Transverse colon (tissue), 4 donors: ENCODE measurements at regions not wholly inside any gene's neighbourhood (a gene's known extent, or its start where the extent isn't known, plus 50 kb on each side); places are given as distances from the start of the nearest gene placed in this dataset.

Experiments used
- CTCF ChIP-seq, 5 experiments: fragments of 200-600 bp in 3 of 5; fragments of 450-650 bp in 2 of 5; sonication (generic) in 3 of 5; IDR thresholded peaks; 1 replicate in 2 of 5; 2 replicates in 3 of 5; pipeline ENCODE4 v1.5.1; 2016 to 2017; ENCODE audit warnings: antibody characterized with exemption in 5 of 5, inconsistent platforms in 3 of 5, mild to moderate bottlenecking in 2 of 5, moderate library complexity in 1 of 5
- EP300 ChIP-seq: sonication (generic); formaldehyde crosslinking; IDR thresholded peaks from one replicate; pipeline ENCODE4 v1.6.1; 2017; ENCODE audit warnings: antibody characterized with exemption, low read depth
- POLR2A ChIP-seq: fragments of 450-650 bp; IDR thresholded peaks from one replicate; pipeline ENCODE4 v1.6.1; 2016; ENCODE audit warnings: antibody characterized with exemption, mild to moderate bottlenecking, moderate library complexity
- POLR2AphosphoS5 ChIP-seq, 3 donors: sonication (generic); formaldehyde crosslinking; IDR thresholded peaks; one replicate each; pipeline ENCODE4 v1.6.1; 2016; ENCODE audit warnings: antibody characterized with exemption in 3 of 3

GRCh38 chr20:6637160-6637579 is 130.3 kb upstream of the BMP2 start:
- TF ChIP-seq POLR2AphosphoS5 (IDR thresholded peaks at IDR 0.05), result no peak
- no peak for TF ChIP-seq CTCF (IDR thresholded peaks at IDR 0.05)
- no peak for TF ChIP-seq POLR2A
- TF ChIP-seq EP300, result no peak
